ENCODE measurements at regions not wholly inside any gene's neighbourhood (a gene's known extent, or its start where the extent isn't known, plus 50 kb on each side); places are given as distances from the start of the nearest gene placed in this dataset.

DNA sequence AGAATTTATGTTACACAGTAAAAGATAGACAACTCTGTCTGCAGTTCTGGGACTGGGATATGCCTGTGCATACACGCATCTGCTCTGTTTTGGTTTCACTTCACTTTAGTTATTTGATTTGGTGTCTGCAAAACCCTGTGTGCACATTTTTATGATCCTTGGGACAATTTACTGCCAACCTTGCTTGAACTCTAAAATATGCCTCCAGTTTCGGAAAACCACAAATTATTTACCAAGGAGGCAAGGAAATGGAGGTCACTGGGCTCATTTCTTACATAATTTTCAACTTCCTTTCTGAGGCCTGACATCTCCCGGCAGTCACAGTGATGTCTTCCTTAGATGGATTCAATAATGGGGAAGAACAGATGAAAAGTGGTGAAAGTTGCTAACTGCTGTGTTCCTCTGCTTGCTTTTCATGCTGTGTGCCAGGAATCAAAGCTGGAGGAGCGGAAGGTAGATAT lies 61.2 kb upstream of the TAF11L2 start:
- TF ChIP-seq, protein P1, sequence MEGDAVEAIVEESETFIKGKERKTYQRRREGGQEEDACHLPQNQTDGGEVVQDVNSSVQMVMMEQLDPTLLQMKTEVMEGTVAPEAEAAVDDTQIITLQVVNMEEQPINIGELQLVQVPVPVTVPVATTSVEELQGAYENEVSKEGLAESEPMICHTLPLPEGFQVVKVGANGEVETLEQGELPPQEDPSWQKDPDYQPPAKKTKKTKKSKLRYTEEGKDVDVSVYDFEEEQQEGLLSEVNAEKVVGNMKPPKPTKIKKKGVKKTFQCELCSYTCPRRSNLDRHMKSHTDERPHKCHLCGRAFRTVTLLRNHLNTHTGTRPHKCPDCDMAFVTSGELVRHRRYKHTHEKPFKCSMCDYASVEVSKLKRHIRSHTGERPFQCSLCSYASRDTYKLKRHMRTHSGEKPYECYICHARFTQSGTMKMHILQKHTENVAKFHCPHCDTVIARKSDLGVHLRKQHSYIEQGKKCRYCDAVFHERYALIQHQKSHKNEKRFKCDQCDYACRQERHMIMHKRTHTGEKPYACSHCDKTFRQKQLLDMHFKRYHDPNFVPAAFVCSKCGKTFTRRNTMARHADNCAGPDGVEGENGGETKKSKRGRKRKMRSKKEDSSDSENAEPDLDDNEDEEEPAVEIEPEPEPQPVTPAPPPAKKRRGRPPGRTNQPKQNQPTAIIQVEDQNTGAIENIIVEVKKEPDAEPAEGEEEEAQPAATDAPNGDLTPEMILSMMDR (IDR thresholded peaks at IDR 0.05; ENCODE audit: insufficient read depth, low read length, poor library complexity, severe bottlenecking), result no peak
- TF ChIP-seq EZH2phosphoT487 (conservative IDR thresholded peaks at IDR 0.05; ENCODE audit: low read length), result no peak

Data from SU-DHL-6 (cell line).